D721Med (cell line): ENCODE measurements at regions not wholly inside any gene's neighbourhood (a gene's known extent, or its start where the extent isn't known, plus 50 kb on each side); places are given as distances from the start of the nearest gene placed in this dataset.
A peak's percentile ranks its signal among the peaks of the same experiment; 100 is the strongest.
"Not testable (repeated sequence)": the region's sequence is repeated elsewhere in the genome, so short reads cannot be mapped to it uniquely, and the experiment has no call there.

Experiments used
- DNase-seq: peaks from one replicate; pipeline ENCODE4 v3.0.0; 2011; ENCODE audit warnings: low spot score; ENCODE audit not compliant: insufficient read length
- FAIRE-seq: peaks from 2 replicates; lab custom pipeline; 2011; peaks lifted over from hg19 to GRCh38; lab: Jason Lieb, UNC
- TF ChIP-seq, protein P1 (sequence below): IDR thresholded peaks from 2 replicates; pipeline ENCODE4 v1.5.1; 2012; ENCODE audit warnings: mild to moderate bottlenecking, control low read depth; ENCODE audit not compliant: insufficient read depth; ENCODE audit errors: missing control alignments

GRCh38 chr2:242088471-242089212 is 219.1 kb downstream of the RTP5 start:
- TF ChIP-seq, protein P1, sequence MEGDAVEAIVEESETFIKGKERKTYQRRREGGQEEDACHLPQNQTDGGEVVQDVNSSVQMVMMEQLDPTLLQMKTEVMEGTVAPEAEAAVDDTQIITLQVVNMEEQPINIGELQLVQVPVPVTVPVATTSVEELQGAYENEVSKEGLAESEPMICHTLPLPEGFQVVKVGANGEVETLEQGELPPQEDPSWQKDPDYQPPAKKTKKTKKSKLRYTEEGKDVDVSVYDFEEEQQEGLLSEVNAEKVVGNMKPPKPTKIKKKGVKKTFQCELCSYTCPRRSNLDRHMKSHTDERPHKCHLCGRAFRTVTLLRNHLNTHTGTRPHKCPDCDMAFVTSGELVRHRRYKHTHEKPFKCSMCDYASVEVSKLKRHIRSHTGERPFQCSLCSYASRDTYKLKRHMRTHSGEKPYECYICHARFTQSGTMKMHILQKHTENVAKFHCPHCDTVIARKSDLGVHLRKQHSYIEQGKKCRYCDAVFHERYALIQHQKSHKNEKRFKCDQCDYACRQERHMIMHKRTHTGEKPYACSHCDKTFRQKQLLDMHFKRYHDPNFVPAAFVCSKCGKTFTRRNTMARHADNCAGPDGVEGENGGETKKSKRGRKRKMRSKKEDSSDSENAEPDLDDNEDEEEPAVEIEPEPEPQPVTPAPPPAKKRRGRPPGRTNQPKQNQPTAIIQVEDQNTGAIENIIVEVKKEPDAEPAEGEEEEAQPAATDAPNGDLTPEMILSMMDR, result no peak
- no peak for FAIRE-seq

GRCh38 chr2:242089213-242089549 is 219.7 kb downstream of the RTP5 start:
- FAIRE-seq, DNase-seq: not testable (repeated sequence)

More at GRCh38 chr2:242088471-242089212, 219.1 kb downstream of the RTP5 start:
- DNase-seq, result peak; percentile 64

GRCh38 chr2:242097278-242097677 is 227.7 kb downstream of the RTP5 start:
- DNase-seq, FAIRE-seq: not testable (repeated sequence)

- DNase-seq, result no peak
- no peak for FAIRE-seq
- TF ChIP-seq, protein P1, result no peak
Observed at GRCh38 chr2:242098034-242098433, 228.5 kb downstream of the RTP5 start.

DNA sequence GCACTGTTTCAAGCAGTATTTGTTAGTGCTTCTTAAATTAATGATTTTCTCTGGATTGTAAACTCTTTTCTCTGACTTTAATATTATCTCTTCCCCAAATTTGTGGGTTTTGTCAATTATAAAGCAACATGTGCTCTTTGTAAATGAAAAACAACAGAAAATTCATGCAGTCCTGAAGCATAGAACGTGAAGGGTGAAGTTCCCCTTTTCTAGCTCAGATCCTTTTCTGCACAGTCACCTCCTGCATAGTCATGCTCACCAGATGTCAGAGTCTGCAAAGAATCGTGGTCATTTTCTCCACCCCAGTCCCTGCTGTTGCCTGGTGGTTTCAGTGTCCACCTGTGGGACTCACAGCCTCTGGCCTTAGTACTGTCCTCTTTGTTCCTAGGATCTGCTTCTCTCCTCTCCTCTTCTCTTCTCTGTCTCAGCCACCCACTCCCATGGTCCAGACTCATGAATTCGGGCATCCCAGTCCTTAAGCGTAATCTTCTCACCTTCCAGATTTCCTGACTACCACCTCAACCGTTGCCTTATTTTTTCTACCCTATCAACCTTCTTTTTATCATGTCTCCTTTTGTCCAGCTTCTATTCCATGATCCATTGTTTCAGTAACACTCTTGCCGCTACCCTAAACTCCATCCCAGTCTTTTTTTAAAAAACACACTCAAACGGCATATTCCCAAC is 229.1 kb downstream of the RTP5 start:
- TF ChIP-seq, protein P1, result no peak
- FAIRE-seq (no peak), DNase-seq (no peak)

DNA sequence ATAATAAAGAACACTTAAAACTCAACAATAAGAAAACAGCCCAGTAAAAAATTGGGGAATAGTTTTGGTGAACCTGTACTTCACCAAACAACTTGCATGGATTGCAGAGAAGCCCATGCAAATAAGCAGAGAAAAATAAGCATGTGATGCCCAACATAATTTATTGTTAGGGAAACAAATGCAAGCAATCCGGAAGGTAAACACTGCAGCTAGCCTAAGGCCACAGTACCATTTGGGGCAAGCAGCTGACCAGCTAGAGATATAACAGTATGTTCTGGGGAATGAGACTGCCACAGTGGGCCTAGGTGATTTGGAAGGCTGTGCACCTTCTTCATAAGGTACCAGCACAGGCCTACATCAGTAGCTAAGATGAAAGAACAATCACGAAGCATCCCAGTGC is 233.6 kb downstream of the RTP5 start:
- DNase-seq, FAIRE-seq: not testable (repeated sequence)

DNA sequence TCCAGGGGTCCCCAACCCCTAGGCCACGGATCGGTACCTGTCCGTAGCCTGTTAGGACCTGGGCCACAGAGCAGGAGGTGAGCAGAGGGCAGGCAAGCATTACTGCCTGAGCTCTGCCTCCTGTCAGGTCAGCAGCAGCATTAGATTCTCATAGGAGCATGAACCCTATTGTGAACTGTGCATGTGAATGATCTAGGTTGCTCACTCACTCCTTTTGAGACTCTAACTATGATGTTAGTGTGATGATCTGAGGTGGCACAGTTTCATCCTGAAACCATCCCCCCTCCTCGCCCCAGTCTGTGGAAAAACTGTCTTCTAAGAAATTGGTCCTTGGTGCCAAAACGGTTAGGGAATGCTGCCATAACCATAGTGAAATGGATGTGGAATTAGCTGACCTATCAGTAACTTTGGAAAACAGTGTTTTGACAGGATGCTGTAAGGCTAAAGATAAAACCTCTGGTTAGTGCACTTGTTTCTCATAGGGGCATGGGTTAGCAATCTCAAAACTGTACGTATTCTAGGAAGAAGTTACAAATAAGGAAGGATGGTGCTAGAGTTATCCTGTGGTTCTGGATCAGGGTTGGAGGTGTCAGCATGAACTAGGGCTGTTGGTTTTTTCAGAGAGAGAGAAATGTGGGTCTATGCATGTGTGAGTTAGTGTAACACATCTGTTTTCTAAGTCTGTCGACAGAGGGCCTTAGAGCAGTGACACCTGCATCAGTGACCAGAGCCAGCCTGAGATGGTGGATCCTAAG is 234.8 kb downstream of the RTP5 start:
- not testable (repeated sequence) for FAIRE-seq, DNase-seq

DNA sequence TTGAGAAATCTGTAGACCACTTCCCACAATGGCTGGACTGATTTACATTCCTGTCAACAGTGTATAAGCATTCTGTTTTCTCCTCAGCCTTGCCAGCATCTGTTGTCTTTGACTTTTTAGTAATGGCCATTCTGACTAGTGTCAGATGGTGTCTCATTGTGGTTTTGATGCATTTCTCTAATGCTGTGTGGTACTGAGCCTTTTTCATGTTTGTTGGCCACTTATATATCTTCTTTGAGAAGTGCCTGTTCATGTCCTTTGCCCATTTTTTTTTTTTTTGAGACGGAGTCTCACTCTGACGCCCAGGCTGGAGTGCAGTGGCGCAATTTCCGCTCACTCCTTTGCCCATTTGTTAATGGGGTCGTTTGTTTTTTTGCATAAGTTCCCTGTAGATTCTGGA is 237.5 kb downstream of the RTP5 start:
- FAIRE-seq, DNase-seq: not testable (repeated sequence)

GRCh38 chr2:242108797-242109500 is 239.4 kb downstream of the RTP5 start:
- FAIRE-seq, DNase-seq: not testable (repeated sequence)

DNA sequence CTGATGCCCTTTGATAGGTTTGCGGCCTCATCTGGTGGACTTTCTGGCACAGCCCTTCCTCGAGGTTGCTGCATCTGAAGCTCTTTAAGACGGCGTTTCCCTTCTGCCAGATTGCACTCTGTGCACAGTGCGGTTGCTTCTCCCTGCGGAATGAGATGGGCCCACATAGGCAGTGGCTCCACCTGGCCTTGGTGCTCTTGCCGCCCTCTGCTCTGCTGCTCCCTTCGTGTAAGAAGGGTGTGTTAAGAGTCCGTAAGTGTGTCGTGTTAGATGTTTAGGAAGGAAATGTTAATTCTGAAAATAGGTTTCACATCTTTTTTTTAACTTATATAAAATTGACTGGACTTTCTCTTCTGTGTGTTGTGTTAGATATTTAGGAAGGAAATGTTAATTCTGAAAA is 240.3 kb downstream of the RTP5 start:
- FAIRE-seq, result not testable (repeated sequence)

DNA sequence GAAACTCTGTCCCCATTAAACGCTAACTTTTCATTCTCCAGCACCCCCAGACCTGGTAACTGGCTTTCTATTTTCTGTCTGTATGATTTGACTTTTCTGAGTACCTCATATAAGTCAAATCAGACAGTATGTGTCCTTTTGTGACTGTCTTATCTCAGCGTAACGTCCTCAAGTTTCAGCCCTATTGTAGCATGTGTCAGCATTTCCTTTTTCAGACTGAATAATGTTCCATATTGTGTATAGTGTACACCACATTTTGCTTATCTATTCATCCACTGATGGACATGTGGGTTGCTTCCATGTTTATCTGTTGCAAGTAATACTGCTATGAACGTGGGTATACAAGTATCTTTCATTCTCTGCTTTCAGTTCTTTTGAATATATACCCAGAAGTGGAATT is 242.4 kb downstream of the RTP5 start:
- DNase-seq, FAIRE-seq: not testable (repeated sequence)

More for the DNA sequence above, 240.3 kb downstream of the RTP5 start:
- not testable (repeated sequence) for DNase-seq

DNA sequence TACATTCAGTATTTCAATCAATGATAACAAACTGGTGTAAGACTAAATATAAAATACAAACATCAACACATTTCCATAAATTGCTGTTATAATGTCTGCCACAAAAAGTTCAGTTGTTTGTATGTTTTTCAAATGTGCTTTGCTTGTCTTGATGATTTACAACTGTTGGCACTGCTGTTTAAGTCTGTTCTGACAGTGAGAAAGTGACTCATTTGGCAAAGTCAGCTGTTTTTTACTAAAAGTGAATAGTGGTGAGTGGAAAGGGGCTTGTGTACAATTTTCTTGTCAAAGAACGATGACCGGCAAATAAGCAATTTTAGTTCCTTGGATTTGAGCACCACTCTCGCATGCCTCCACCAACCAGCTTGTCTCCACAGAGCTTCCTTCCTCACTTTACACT is 244.0 kb downstream of the RTP5 start:
- not testable (repeated sequence) for DNase-seq, FAIRE-seq

- DNase-seq, FAIRE-seq: not testable (repeated sequence)
Observed at GRCh38 chr2:242116676-242117075, 247.1 kb downstream of the RTP5 start.

- not testable (repeated sequence) for DNase-seq, FAIRE-seq
Observed at GRCh38 chr2:242117305-242117704, 247.8 kb downstream of the RTP5 start.

- not testable (repeated sequence) for DNase-seq, FAIRE-seq
Observed at GRCh38 chr2:242119682-242120081, 250.2 kb downstream of the RTP5 start.
